Left forelimb (tissue), 1 donor: ENCODE measurements at regions not wholly inside any gene's neighbourhood (a gene's known extent, or its start where the extent isn't known, plus 50 kb on each side); places are given as distances from the start of the nearest gene placed in this dataset.

ENCODE experiments used
- DNase-seq: peaks from one replicate; pipeline ENCODE4 v3.0.0-alpha.2; 2018; ENCODE audit warnings: low spot score

GRCh38 chr15:53462651-53463050, 296.8 kb downstream of the WDR72 start:
- no peak for DNase-seq

- DNase-seq, result no peak
These were observed 297.8 kb downstream of the WDR72 start for GRCh38 chr15:53461677-53462076.

- DNase-seq, result no peak
These were observed 300.7 kb downstream of the WDR72 start for GRCh38 chr15:53458736-53459135.

GRCh38 chr15:53457479-53457878, 302.0 kb downstream of the WDR72 start:
- no peak for DNase-seq

- DNase-seq, result no peak
These were observed 304.4 kb downstream of the WDR72 start for GRCh38 chr15:53454843-53455721.

GRCh38 chr15:53454535-53454842, 305.0 kb downstream of the WDR72 start:
- no peak for DNase-seq

- no peak for DNase-seq
These were observed 306.0 kb downstream of the WDR72 start for GRCh38 chr15:53453253-53454105.

GRCh38 chr15:53448232-53449015, 311.0 kb downstream of the WDR72 start:
- no peak for DNase-seq

GRCh38 chr15:53447742-53448141, 311.7 kb downstream of the WDR72 start:
- DNase-seq, result no peak

- no peak for DNase-seq
These were observed 312.3 kb downstream of the WDR72 start for GRCh38 chr15:53447053-53447574.

GRCh38 chr15:53446376-53446775, 313.1 kb downstream of the WDR72 start:
- no peak for DNase-seq

- DNase-seq, result no peak
These were observed 313.9 kb downstream of the WDR72 start for GRCh38 chr15:53445531-53445930.

- DNase-seq, result no peak
These were observed 321.2 kb downstream of the WDR72 start for GRCh38 chr15:53437985-53438841.

- DNase-seq, result no peak
These were observed 322.1 kb downstream of the WDR72 start for GRCh38 chr15:53437366-53437765.

GRCh38 chr15:53434174-53434678, 325.2 kb downstream of the WDR72 start:
- no peak for DNase-seq

- no peak for DNase-seq
These were observed 343.1 kb downstream of the WDR72 start for GRCh38 chr15:53416219-53416940.

GRCh38 chr15:53414167-53414566, 345.3 kb downstream of the WDR72 start:
- DNase-seq, result no peak

- DNase-seq, result no peak
These were observed 346.9 kb downstream of the WDR72 start for GRCh38 chr15:53412542-53412941.

- no peak for DNase-seq
These were observed 354.5 kb downstream of the WDR72 start for GRCh38 chr15:53404930-53405493.

GRCh38 chr15:53401503-53401902, 358.0 kb downstream of the WDR72 start:
- no peak for DNase-seq
